H1 (cell line): ENCODE measurements at regions not wholly inside any gene's neighbourhood (a gene's known extent, or its start where the extent isn't known, plus 50 kb on each side); places are given as distances from the start of the nearest gene placed in this dataset.

Source experiments
- CHD2 ChIP-seq: IDR thresholded peaks from 2 replicates; pipeline ENCODE4 v1.6.1; 2012; ENCODE audit warnings: low read length, improper control_type of control experiment
- CHD7 ChIP-seq: fragments of 300-600 bp; sonication (generic); IDR thresholded peaks from 2 replicates; pipeline ENCODE4 v1.7.1; 2012; ENCODE audit warnings: low read length, moderate library complexity, mild to moderate bottlenecking, inconsistent platforms; ENCODE audit not compliant: insufficient replicate concordance
- MAX ChIP-seq: IDR thresholded peaks from 2 replicates; pipeline ENCODE4 v1.6.1; 2012; ENCODE audit warnings: inconsistent platforms
- RFX5 ChIP-seq: IDR thresholded peaks from 2 replicates; pipeline ENCODE4 v1.6.1; 2011; ENCODE audit warnings: low read depth, low read length, improper control_type of control experiment, borderline replicate concordance
- SIRT6 ChIP-seq: IDR thresholded peaks from one replicate; pipeline ENCODE4 v1.7.1; 2012; ENCODE audit warnings: low read length, inconsistent platforms

GRCh38 chr1:234980645-234981396, 147.8 kb downstream of the TOMM20 start (continued):
- TF ChIP-seq CHD7 (no peak), SIRT6 (no peak), CHD2 (no peak), RFX5 (no peak), MAX (no peak)
